ACC112 (cell line): ENCODE measurements at regions not wholly inside any gene's neighbourhood (a gene's known extent, or its start where the extent isn't known, plus 50 kb on each side); places are given as distances from the start of the nearest gene placed in this dataset.

Experiments used
- H2AFZ ChIP-seq: fragments of 200-600 bp; sonication (generic); one replicate; pipeline ENCODE4 v1.6.0; 2017; ENCODE audit warnings: antibody characterized with exemption, low read length; ENCODE audit not compliant: unreplicated experiment
- H3K27ac ChIP-seq: fragments of 200-600 bp; sonication (generic); 2 replicates; pipeline ENCODE4 v1.5.1; 2014; ENCODE audit warnings: low read depth, mild to moderate bottlenecking, antibody characterized with exemption, low read length, moderate library complexity
- H3K27me3 ChIP-seq: fragments of 200-600 bp; sonication (generic); 2 replicates; pipeline ENCODE4 v1.6.1; 2014; ENCODE audit warnings: mild to moderate bottlenecking, antibody characterized with exemption, low read length, moderate library complexity, mixed read lengths; ENCODE audit not compliant: insufficient read depth
- H3K36me3 ChIP-seq: fragments of 200-600 bp; sonication (generic); 2 replicates; pipeline ENCODE4 v1.6.1; 2016; ENCODE audit warnings: mild to moderate bottlenecking, antibody characterized with exemption, low read length, moderate library complexity, mixed read lengths; ENCODE audit not compliant: insufficient read depth
- H3K4me1 ChIP-seq: fragments of 200-600 bp; sonication (generic); one replicate; pipeline ENCODE4 v1.6.1; 2016; ENCODE audit warnings: low read length, mixed read lengths; ENCODE audit not compliant: insufficient read depth, unreplicated experiment, control insufficient read depth
- H3K4me3 ChIP-seq: fragments of 200-600 bp; sonication (generic); 2 replicates; pipeline ENCODE4 v1.5.1; 2014; ENCODE audit warnings: mild to moderate bottlenecking, low read depth, low read length
- H3K79me2 ChIP-seq: fragments of 200-600 bp; sonication (generic); one replicate; pipeline ENCODE4 v1.6.0; 2016; ENCODE audit warnings: low read length; ENCODE audit not compliant: control insufficient read depth, unreplicated experiment, insufficient read depth

DNA sequence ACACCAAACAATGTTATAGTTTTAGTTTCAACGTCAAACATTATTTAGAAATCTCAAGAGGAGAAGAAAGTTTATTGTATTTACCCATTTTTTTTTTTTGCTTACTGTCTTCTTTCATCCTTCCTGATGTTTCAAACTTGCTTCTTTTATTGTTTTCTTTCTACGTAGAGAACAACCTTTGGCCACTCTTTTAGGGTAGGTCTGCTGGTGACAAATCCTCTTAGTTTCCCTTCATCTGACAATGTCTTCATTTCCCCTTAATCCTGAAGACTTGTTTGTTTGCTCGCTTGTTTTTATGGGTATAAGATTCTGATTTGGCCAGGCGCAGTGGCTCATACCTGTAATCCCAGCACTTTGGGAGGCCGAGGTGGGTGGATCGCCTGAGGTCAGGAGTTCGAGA is 89.1 kb downstream of the RHOU start:
- no peaks in the 10 kb centered on the region for H3K36me3 ChIP-seq
- H3K4me3 ChIP-seq, result no peak overlapping the region
- no peaks in the 10 kb centered on the region for H3K79me2 ChIP-seq
- H3K27me3 ChIP-seq, result peaks cover 68% of the 10 kb centered on the region
- no peak overlapping the region for H2AFZ ChIP-seq
- no peaks in the 10 kb centered on the region for H3K4me1 ChIP-seq
- no peak overlapping the region for H3K27ac ChIP-seq

DNA sequence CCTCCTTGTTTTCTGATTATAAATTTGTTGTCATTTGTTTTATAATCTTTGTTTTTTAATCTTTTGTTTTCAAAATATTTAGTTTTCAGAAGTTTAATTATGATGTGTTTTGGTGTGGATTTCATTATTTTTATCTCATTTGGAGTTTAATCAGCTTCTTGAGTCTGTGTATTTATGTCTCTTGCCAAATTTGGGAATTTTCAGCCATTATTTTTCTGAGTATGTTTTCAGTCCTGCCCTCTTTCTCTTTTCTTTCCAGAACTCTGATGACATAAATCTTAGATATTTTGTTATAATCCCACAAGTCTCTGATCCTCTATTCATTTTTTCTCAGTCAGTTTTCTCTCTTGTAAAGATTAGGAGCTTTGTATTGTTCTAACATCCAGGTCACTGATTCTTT is 89.8 kb downstream of the RHOU start:
- Histone ChIP-seq H3K27me3 (peaks cover 62% of the 10 kb centered on the region), H3K4me3 (no peak overlapping the region), H2AFZ (no peak overlapping the region), H3K4me1 (no peaks in the 10 kb centered on the region), H3K79me2 (no peaks in the 10 kb centered on the region), H3K36me3 (no peaks in the 10 kb centered on the region), H3K27ac (no peak overlapping the region)

DNA sequence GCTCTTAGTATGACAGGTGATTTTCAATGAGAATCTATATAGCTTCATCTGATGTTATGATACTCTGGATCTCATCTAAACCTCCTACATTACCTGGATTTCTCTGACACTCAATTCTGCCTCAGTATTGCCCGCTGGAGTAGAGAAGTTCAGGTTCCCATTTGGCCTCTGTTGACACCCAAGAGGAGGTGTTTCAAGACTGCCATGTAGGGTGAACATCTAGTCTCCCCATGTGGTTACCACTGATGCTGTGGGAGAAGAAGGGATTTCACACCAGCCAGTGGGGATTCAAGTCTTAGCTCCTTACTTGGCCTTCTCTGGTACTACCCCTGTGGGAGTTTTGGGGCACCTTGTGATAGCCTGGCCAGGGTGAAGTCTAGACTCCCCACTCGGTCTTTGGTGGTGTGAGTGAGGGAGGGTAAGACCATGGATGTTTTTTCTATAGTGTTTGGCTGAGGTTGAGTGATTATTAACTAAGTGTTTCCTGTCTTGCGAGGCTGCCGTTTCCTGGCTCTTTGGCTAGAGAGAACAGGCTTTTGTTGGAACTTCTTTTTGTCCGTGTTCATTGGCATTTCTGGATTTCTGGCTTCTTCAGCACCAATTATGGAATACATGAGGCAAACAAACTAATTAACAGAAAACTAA is 90.7 kb downstream of the RHOU start:
- Histone ChIP-seq H3K4me1 (peaks cover 3% of the 10 kb centered on the region), H3K27ac (no peak overlapping the region), H3K27me3 (peaks cover 54% of the 10 kb centered on the region), H3K79me2 (no peaks in the 10 kb centered on the region), H2AFZ (no peak overlapping the region), H3K4me3 (no peak overlapping the region), H3K36me3 (no peaks in the 10 kb centered on the region)

DNA sequence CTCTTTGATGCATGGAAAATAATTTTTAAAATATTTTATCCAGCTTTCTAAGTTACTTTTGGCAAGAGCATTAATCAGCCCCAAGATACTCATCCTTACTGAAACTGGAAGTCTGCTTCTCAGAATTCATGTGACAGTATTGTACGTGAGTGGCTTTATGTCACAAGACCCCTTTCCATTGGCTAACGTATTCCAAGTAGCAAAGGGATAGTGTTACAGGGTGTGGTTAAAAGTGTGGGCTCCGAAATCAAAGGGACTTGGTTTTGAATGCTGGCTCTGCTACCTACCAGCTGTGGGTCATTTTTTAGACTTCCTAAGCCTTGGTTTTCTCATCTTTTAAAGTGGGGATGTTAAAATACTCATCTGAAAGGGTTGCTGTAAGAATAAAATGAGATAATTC is 91.7 kb downstream of the RHOU start:
- Histone ChIP-seq H3K36me3 (no peaks in the 10 kb centered on the region), H3K79me2 (no peaks in the 10 kb centered on the region), H3K4me3 (no peak overlapping the region), H2AFZ (no peak overlapping the region), H3K4me1 (peaks cover 7% of the 10 kb centered on the region), H3K27me3 (peaks cover 52% of the 10 kb centered on the region), H3K27ac (no peak overlapping the region)

DNA sequence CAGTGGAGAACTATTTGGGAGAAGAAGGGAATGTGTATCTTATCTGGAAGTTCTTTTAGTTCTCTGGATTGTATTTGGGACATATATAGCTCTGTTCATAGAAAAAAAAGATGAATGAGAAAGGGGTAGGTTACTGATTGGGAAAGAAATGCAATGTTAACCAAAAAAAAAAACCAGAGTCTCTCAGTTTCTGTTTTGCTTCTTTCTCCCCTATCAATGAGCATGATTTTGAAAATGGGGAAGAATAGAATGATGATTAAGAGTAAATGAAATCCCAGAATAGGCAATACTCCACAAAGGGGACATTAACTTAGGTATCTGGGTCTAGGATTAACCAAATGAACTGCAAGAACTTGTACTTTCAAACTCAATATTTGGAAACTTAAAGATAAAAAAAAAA is 92.9 kb downstream of the RHOU start:
- H3K4me1 ChIP-seq, result peaks cover 7% of the 10 kb centered on the region
- no peak overlapping the region for H3K27ac ChIP-seq
- H2AFZ ChIP-seq, result no peak overlapping the region
- no peak overlapping the region for H3K4me3 ChIP-seq
- no peaks in the 10 kb centered on the region for H3K36me3 ChIP-seq
- H3K27me3 ChIP-seq, result peaks cover 48% of the 10 kb centered on the region
- H3K79me2 ChIP-seq, result no peaks in the 10 kb centered on the region

DNA sequence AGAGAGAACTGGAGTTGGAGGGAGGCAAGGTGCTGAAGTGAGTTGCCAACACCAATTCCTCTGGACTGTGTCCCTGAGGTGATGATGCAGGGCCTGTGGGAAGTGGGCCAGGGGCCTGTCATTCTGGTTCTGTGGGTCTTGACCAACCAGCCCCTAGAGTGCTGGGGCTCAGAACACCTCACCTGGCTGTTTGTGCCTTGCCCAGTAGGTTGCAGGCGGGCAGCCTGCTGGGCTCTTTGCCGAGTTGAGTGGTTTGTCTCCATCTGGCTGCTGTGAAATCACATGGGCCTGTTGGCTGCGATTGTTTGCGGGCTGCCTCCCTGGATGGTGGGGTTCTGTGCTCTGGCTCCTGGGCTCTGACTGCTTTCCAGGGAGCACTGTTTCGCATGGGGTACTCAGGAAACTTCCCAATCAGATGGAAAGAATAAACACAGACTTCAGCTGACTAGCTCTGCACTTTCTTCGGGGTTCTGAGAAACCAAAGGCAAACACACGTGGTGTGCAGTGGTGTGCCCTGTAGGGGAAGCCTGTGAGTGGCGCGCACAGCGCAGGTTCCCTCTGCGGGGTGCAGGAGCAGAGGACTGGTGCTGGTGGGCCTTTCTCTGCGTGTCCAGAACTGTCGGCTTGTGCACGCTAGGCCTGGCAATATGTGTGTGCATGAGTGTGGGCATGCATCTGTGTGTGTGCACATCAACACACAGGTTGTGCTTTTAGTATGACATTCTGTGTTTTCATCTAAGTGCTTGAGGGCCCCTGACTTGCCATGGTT is 95.1 kb downstream of the RHOU start:
- H3K27me3 ChIP-seq, result peaks cover 60% of the 10 kb centered on the region
- peaks cover 7% of the 10 kb centered on the region for H3K4me1 ChIP-seq
- H2AFZ ChIP-seq, result no peak overlapping the region
- H3K36me3 ChIP-seq, result no peaks in the 10 kb centered on the region
- no peaks in the 10 kb centered on the region for H3K79me2 ChIP-seq
- H3K4me3 ChIP-seq, result no peak overlapping the region
- H3K27ac ChIP-seq, result no peak overlapping the region

DNA sequence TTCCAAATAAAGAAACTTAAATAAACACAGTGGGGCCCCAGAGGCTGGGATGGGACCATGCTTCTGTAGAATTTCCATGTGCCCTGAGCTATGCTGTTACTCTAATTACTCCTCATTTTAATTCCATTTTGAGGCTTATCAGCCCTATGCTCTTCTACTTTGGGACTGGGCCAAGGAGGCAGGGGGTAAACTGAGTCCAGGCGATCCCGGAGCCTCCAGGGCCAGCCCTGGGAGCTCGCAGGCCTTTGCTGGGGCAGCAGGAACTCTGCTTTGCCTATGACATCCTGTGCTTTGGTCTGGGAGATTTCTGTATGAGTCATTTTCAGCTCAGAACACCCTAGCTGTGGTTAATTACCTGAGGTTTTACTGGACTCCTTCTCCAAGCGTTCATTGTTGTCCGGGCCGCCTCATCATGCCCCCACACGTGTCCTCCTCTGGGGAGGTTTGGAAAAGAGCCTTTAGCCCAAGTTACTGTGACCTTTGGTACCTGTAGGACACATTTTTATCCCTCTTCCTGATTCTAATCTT is 95.7 kb downstream of the RHOU start:
- no peak overlapping the region for H3K4me3 ChIP-seq
- peaks cover 7% of the 10 kb centered on the region for H3K4me1 ChIP-seq
- H3K27ac ChIP-seq, result no peak overlapping the region
- H3K36me3 ChIP-seq, result no peaks in the 10 kb centered on the region
- H3K79me2 ChIP-seq, result no peaks in the 10 kb centered on the region
- H3K27me3 ChIP-seq, result peaks cover 59% of the 10 kb centered on the region
- no peak overlapping the region for H2AFZ ChIP-seq

DNA sequence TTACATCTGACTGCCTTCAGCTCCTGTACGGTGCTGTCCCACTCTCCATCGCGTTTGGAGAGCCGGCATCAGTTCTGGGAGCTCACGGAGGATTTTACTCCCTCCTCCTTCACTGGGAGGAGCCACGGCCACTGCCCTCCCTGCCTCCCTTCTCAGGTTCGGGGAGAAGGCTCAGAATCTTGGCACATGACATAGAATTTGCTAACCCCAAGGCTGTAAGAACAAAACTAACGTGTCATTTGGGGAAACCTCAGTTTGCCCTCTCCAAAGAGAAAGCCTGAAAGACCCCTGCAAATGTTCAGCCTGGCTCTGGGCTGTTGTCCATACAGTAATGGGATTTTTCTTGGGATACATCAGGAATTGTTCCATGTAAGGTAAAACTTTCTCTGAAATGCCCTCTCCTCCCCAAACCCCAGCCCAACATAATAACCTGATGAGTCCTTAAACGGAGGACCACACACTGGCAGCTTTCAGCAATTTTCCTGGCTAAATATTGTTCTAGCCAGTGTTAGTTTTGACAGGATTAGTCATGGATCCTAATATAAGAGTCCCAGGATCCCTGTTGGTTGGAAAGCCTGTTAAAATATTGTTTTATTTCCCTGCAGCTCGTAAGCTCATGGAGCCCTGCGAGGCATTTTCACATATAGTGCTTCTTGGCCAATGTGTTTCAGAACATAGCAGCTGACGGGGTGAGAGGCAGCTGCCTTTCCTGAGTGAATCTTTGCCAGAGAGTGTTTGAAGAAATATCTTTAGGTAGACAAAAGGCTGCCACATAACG is 98.8 kb downstream of the RHOU start:
- Histone ChIP-seq H3K4me3 (no peak overlapping the region), H3K79me2 (no peaks in the 10 kb centered on the region), H3K27me3 (peaks cover 37% of the 10 kb centered on the region), H3K4me1 (peaks cover 23% of the 10 kb centered on the region), H3K36me3 (no peaks in the 10 kb centered on the region), H2AFZ (no peak overlapping the region), H3K27ac (no peak overlapping the region)

DNA sequence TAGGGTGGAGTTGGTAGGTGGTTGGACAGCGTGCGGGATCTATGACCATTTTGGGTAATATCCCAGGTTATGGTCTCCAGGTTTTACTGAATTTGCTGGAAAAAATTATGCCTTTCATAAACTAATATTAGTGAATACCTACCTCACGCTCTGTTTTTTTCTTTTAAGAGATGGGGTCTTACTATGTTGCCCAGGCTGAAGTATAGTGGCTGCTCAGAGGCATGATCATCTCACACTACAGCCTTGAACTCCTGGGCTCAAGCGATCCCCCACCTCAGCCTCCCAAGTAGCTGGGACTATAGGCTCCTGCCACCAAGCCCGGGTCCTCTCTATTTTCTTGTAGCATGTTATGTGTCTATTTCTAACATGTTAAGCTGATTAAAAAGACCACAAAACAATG is 100.2 kb downstream of the RHOU start:
- Histone ChIP-seq H3K27me3 (peaks cover 37% of the 10 kb centered on the region), H3K4me1 (peaks cover 25% of the 10 kb centered on the region), H3K27ac (no peak overlapping the region), H3K36me3 (no peaks in the 10 kb centered on the region), H3K79me2 (no peaks in the 10 kb centered on the region), H2AFZ (no peak overlapping the region), H3K4me3 (no peak overlapping the region)

DNA sequence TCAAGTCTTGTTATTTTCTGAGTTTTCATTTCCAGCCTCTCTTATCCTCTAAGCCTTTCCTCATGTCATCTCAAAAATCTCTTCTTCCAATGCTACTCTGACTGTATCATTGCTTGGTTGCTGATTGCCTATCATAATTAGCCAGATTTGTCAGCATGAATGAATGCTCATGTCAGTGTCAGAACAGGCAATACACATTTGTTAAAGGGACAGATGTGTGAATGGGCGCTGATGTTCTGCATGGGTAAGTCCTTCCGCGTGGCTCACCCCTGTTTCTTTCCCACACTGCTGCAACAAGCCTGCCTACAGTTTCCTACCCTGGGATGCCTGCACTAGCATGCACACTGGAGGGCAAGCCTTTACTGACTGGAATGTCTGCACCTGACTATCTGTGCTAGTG is 100.6 kb downstream of the RHOU start:
- peaks cover 37% of the 10 kb centered on the region for H3K27me3 ChIP-seq
- H2AFZ ChIP-seq, result no peak overlapping the region
- no peaks in the 10 kb centered on the region for H3K36me3 ChIP-seq
- no peak overlapping the region for H3K4me3 ChIP-seq
- H3K79me2 ChIP-seq, result no peaks in the 10 kb centered on the region
- H3K27ac ChIP-seq, result no peak overlapping the region
- H3K4me1 ChIP-seq, result peaks cover 22% of the 10 kb centered on the region
